Activated T-helper 1 cell treated with anti-CD3 and anti-CD28 coated beads, Interleukin-12 subunit alpha, Interleukin-12 subunit beta, Interleukin-2, Interleukin-4 antibody, amounts not matched to agents 30 ng/mL and 10 ng/mL and 1 ng/mL, durations not matched to agents 14 hours and 24 hours and 36 hours (primary cell): ENCODE measurements at regions not wholly inside any gene's neighbourhood (a gene's known extent, or its start where the extent isn't known, plus 50 kb on each side); places are given as distances from the start of the nearest gene placed in this dataset.

ENCODE experiments used
- DNase-seq: peaks from one replicate; pipeline ENCODE4 v3.0.0; 2021; ENCODE audit warnings: low spot score
- H3K27ac Mint-ChIP-seq: one replicate; pipeline ENCODE4 v1.8.0; 2021; ENCODE audit warnings: mild to moderate bottlenecking, mixed read lengths
- H3K27me3 Mint-ChIP-seq: one replicate; pipeline ENCODE4 v1.8.0; 2022; ENCODE audit warnings: mild to moderate bottlenecking, moderate library complexity, mixed read lengths; ENCODE audit not compliant: insufficient read depth
- H3K36me3 Mint-ChIP-seq: one replicate; pipeline ENCODE4 v1.8.0; 2021; ENCODE audit warnings: low read depth, mixed read lengths
- H3K4me1 Mint-ChIP-seq: one replicate; pipeline ENCODE4 v1.8.0; 2021; ENCODE audit warnings: low read depth, mixed read lengths
- H3K4me3 Mint-ChIP-seq: one replicate; pipeline ENCODE4 v1.8.0; 2021; ENCODE audit warnings: mild to moderate bottlenecking, moderate library complexity, mixed read lengths
- H3K9me3 Mint-ChIP-seq: one replicate; pipeline ENCODE4 v1.8.0; 2021; ENCODE audit warnings: mixed read lengths
- intact Hi-C: fragments of 100-400 bp; cut with micrococcal nuclease; formaldehyde crosslinking; loops from one replicate; pipeline ENCODE4 v1.15.1; 2024

- H3K9me3 Mint-ChIP-seq, result no peaks in the 10 kb centered on the region
- no peak overlapping the region for H3K27ac Mint-ChIP-seq
- no peaks in the 10 kb centered on the region for H3K27me3 Mint-ChIP-seq
- no peak overlapping the region for H3K4me3 Mint-ChIP-seq
- DNase-seq, result no peak
- intact Hi-C loops, result no loop called here
- H3K4me1 Mint-ChIP-seq, result no peaks in the 10 kb centered on the region
- no peaks in the 10 kb centered on the region for H3K36me3 Mint-ChIP-seq
Observed at GRCh38 chr10:121216295-121216694, 365.1 kb downstream of the WDR11 start.

GRCh38 chr10:121216721-121217181 lies 365.6 kb downstream of the WDR11 start:
- Mint-ChIP-seq H3K27me3 (no peaks in the 10 kb centered on the region), H3K9me3 (no peaks in the 10 kb centered on the region), H3K4me1 (no peaks in the 10 kb centered on the region), H3K4me3 (no peak overlapping the region), H3K36me3 (no peaks in the 10 kb centered on the region), H3K27ac (no peak overlapping the region)
- no peak for DNase-seq
- intact Hi-C loops, result no loop called here

GRCh38 chr10:121217331-121217730 lies 366.2 kb downstream of the WDR11 start:
- no peak for DNase-seq
- no peak overlapping the region for H3K27ac Mint-ChIP-seq
- no peaks in the 10 kb centered on the region for H3K4me1 Mint-ChIP-seq
- intact Hi-C loops, result no loop called here
- no peaks in the 10 kb centered on the region for H3K9me3 Mint-ChIP-seq
- H3K4me3 Mint-ChIP-seq, result no peak overlapping the region
- H3K27me3 Mint-ChIP-seq, result no peaks in the 10 kb centered on the region
- no peaks in the 10 kb centered on the region for H3K36me3 Mint-ChIP-seq

- Mint-ChIP-seq H3K27ac (no peak overlapping the region), H3K4me3 (no peak overlapping the region), H3K9me3 (no peaks in the 10 kb centered on the region), H3K27me3 (no peaks in the 10 kb centered on the region), H3K36me3 (no peaks in the 10 kb centered on the region), H3K4me1 (no peaks in the 10 kb centered on the region)
- intact Hi-C loops, result no loop called here
- DNase-seq, result no peak
Observed at GRCh38 chr10:121221072-121221471, 369.9 kb downstream of the WDR11 start.

- no peak overlapping the region for H3K27ac Mint-ChIP-seq
- no peaks in the 10 kb centered on the region for H3K27me3 Mint-ChIP-seq
Observed at GRCh38 chr10:121221991-121222390, 370.8 kb downstream of the WDR11 start.

GRCh38 chr10:121222842-121223241 lies 371.7 kb downstream of the WDR11 start:
- H3K4me3 Mint-ChIP-seq, result no peak overlapping the region
- intact Hi-C loops, result no loop called here

More at GRCh38 chr10:121221991-121222390, 370.8 kb downstream of the WDR11 start:
- no peaks in the 10 kb centered on the region for H3K9me3 Mint-ChIP-seq
- no peak overlapping the region for H3K4me3 Mint-ChIP-seq
- no peaks in the 10 kb centered on the region for H3K36me3 Mint-ChIP-seq
- DNase-seq, result no peak
- intact Hi-C loops, result no loop called here
- no peaks in the 10 kb centered on the region for H3K4me1 Mint-ChIP-seq

GRCh38 chr10:121231079-121231478 lies 367.2 kb downstream of the FGFR2 start:
- no peak for DNase-seq
- Mint-ChIP-seq H3K27ac (no peak overlapping the region), H3K27me3 (no peaks in the 10 kb centered on the region), H3K9me3 (peaks cover 6% of the 10 kb centered on the region), H3K4me1 (no peaks in the 10 kb centered on the region), H3K4me3 (no peak overlapping the region), H3K36me3 (no peaks in the 10 kb centered on the region)
- intact Hi-C loops, result no loop called here

More at GRCh38 chr10:121222842-121223241, 371.7 kb downstream of the WDR11 start:
- no peaks in the 10 kb centered on the region for H3K36me3 Mint-ChIP-seq
- H3K9me3 Mint-ChIP-seq, result no peaks in the 10 kb centered on the region
- DNase-seq, result no peak
- H3K27ac Mint-ChIP-seq, result no peak overlapping the region
- H3K27me3 Mint-ChIP-seq, result no peaks in the 10 kb centered on the region
- H3K4me1 Mint-ChIP-seq, result no peaks in the 10 kb centered on the region

GRCh38 chr10:121232494-121232893 lies 365.8 kb downstream of the FGFR2 start:
- Mint-ChIP-seq H3K27ac (no peak overlapping the region), H3K27me3 (peaks cover 2% of the 10 kb centered on the region), H3K4me1 (no peaks in the 10 kb centered on the region), H3K9me3 (peaks cover 15% of the 10 kb centered on the region), H3K4me3 (no peak overlapping the region), H3K36me3 (no peaks in the 10 kb centered on the region)
- DNase-seq, result no peak
- intact Hi-C loops, result no loop called here

- Mint-ChIP-seq H3K27me3 (peaks cover 5% of the 10 kb centered on the region), H3K36me3 (no peaks in the 10 kb centered on the region), H3K4me3 (no peak overlapping the region), H3K27ac (no peak overlapping the region), H3K4me1 (no peaks in the 10 kb centered on the region), H3K9me3 (peaks cover 30% of the 10 kb centered on the region)
- intact Hi-C loops, result no loop called here
- no peak for DNase-seq
Observed at GRCh38 chr10:121235692-121236091, 362.6 kb downstream of the FGFR2 start.

- intact Hi-C loops, result no loop called here
- Mint-ChIP-seq H3K4me1 (no peaks in the 10 kb centered on the region), H3K27me3 (peaks cover 5% of the 10 kb centered on the region), H3K36me3 (no peaks in the 10 kb centered on the region), H3K9me3 (peaks cover 30% of the 10 kb centered on the region), H3K27ac (no peak overlapping the region), H3K4me3 (no peak overlapping the region)
- DNase-seq, result no peak
Observed at GRCh38 chr10:121236621-121237020, 361.6 kb downstream of the FGFR2 start.

GRCh38 chr10:121237718-121238117 lies 360.5 kb downstream of the FGFR2 start:
- Mint-ChIP-seq H3K4me1 (no peaks in the 10 kb centered on the region), H3K4me3 (no peak overlapping the region), H3K36me3 (no peaks in the 10 kb centered on the region), H3K27me3 (peaks cover 5% of the 10 kb centered on the region), H3K27ac (no peak overlapping the region), H3K9me3 (peaks cover 30% of the 10 kb centered on the region)
- intact Hi-C loops, result no loop called here
- no peak for DNase-seq

GRCh38 chr10:121240011-121240410 lies 358.2 kb downstream of the FGFR2 start:
- peaks cover 5% of the 10 kb centered on the region for H3K27me3 Mint-ChIP-seq
- no peak for DNase-seq
- no peak overlapping the region for H3K27ac Mint-ChIP-seq
- H3K4me3 Mint-ChIP-seq, result no peak overlapping the region
- H3K9me3 Mint-ChIP-seq, result peaks cover 30% of the 10 kb centered on the region
- H3K36me3 Mint-ChIP-seq, result no peaks in the 10 kb centered on the region
- intact Hi-C loops, result no loop called here
- H3K4me1 Mint-ChIP-seq, result no peaks in the 10 kb centered on the region

- H3K9me3 Mint-ChIP-seq, result peaks cover 30% of the 10 kb centered on the region
- no peaks in the 10 kb centered on the region for H3K36me3 Mint-ChIP-seq
- no peaks in the 10 kb centered on the region for H3K4me1 Mint-ChIP-seq
- intact Hi-C loops, result no loop called here
- H3K4me3 Mint-ChIP-seq, result no peak overlapping the region
- H3K27ac Mint-ChIP-seq, result no peak overlapping the region
- no peak for DNase-seq
- peaks cover 5% of the 10 kb centered on the region for H3K27me3 Mint-ChIP-seq
Observed at GRCh38 chr10:121240556-121240955, 357.7 kb downstream of the FGFR2 start.

GRCh38 chr10:121241337-121241736 lies 356.9 kb downstream of the FGFR2 start:
- intact Hi-C loops, result no loop called here
- H3K9me3 Mint-ChIP-seq, result peaks cover 22% of the 10 kb centered on the region

More at GRCh38 chr10:121241337-121241736, 356.9 kb downstream of the FGFR2 start:
- H3K4me1 Mint-ChIP-seq, result no peaks in the 10 kb centered on the region
- peaks cover 5% of the 10 kb centered on the region for H3K27me3 Mint-ChIP-seq
- H3K36me3 Mint-ChIP-seq, result no peaks in the 10 kb centered on the region
- DNase-seq, result no peak
- H3K27ac Mint-ChIP-seq, result no peak overlapping the region
- H3K4me3 Mint-ChIP-seq, result no peak overlapping the region
